Neuronal stem cell (in vitro differentiated cells): ENCODE measurements at regions not wholly inside any gene's neighbourhood (a gene's known extent, or its start where the extent isn't known, plus 50 kb on each side); places are given as distances from the start of the nearest gene placed in this dataset.
A peak's percentile ranks its signal among the peaks of the same experiment; 100 is the strongest.
"Not testable (repeated sequence)": the region's sequence is repeated elsewhere in the genome, so short reads cannot be mapped to it uniquely, and the experiment has no call there.

ENCODE experiments used
- DNase-seq: peaks from one replicate; pipeline ENCODE4 v3.0.0-alpha.2; 2013; ENCODE audit warnings: low spot score
- H2AFZ ChIP-seq: one replicate; pipeline ENCODE4 v1.6.1; 2013; ENCODE audit warnings: mild to moderate bottlenecking, low read length, inconsistent platforms
- H2AK5ac ChIP-seq: 2 replicates; pipeline ENCODE4 v1.6.1; 2013; ENCODE audit warnings: low read depth, mild to moderate bottlenecking, inconsistent platforms, low read length, moderate library complexity, mixed read lengths
- H2BK120ac ChIP-seq: 2 replicates; pipeline ENCODE4 v1.6.1; 2013; ENCODE audit warnings: low read depth, mild to moderate bottlenecking, inconsistent platforms, low read length, moderate library complexity, mixed read lengths
- H2BK12ac ChIP-seq: one replicate; pipeline ENCODE4 v1.6.1; 2013; ENCODE audit warnings: low read length, inconsistent platforms
- H2BK15ac ChIP-seq: 2 replicates; pipeline ENCODE4 v1.6.1; 2013; ENCODE audit warnings: mild to moderate bottlenecking, low read length, inconsistent platforms, mixed read lengths
- H2BK5ac ChIP-seq: one replicate; pipeline ENCODE4 v1.6.1; 2013; ENCODE audit warnings: inconsistent platforms, mild to moderate bottlenecking, low read length, moderate library complexity
- H3K14ac ChIP-seq: one replicate; pipeline ENCODE4 v1.6.1; 2013; ENCODE audit warnings: low read length, inconsistent platforms
- H3K18ac ChIP-seq: 2 replicates; pipeline ENCODE4 v1.6.1; 2013; ENCODE audit warnings: low read length, inconsistent platforms
- H3K23ac ChIP-seq: 2 replicates; pipeline ENCODE4 v1.6.1; 2013; ENCODE audit warnings: low read depth, mild to moderate bottlenecking, mixed read lengths, low read length, inconsistent platforms; ENCODE audit not compliant: poor library complexity
- H3K27ac ChIP-seq: replicated peaks from 3 replicates; pipeline ENCODE4 v1.5.1; 2013; ENCODE audit warnings: low read length, inconsistent platforms
- H3K27me3 ChIP-seq, 3 experiments: 2 replicates each; pipeline ENCODE4 v1.6.1; 2013; ENCODE audit warnings: low read length in 3 of 3, mild to moderate bottlenecking in 2 of 3, inconsistent platforms in 1 of 3, low read depth in 1 of 3, mixed read lengths in 1 of 3, moderate library complexity in 1 of 3; ENCODE audit not compliant: control insufficient read depth in 3 of 3, insufficient read depth in 3 of 3
- H3K36me3 ChIP-seq, 2 donors: replicated peaks in 1 of 2; 2 replicates each; pipeline ENCODE4 v1.6.1; 2013; ENCODE audit warnings: low read length in 2 of 2; ENCODE audit not compliant: control insufficient read depth in 2 of 2, insufficient read depth in 2 of 2
- H3K4ac ChIP-seq: 2 replicates; pipeline ENCODE4 v1.6.1; 2013; ENCODE audit warnings: inconsistent platforms, mild to moderate bottlenecking, low read length, moderate library complexity
- H3K4me1 ChIP-seq, 2 donors: 1 replicate in 1 of 2; 2 replicates in 1 of 2; pipeline ENCODE4 v1.6.1; 2013; ENCODE audit warnings: low read length in 2 of 2, low read depth in 1 of 2; ENCODE audit not compliant: control insufficient read depth in 2 of 2, insufficient read depth in 1 of 2
- H3K4me2 ChIP-seq: one replicate; pipeline ENCODE4 v1.6.1; 2013; ENCODE audit warnings: mild to moderate bottlenecking, low read length, inconsistent platforms; ENCODE audit not compliant: insufficient read depth, poor library complexity, severe bottlenecking
- H3K4me3 ChIP-seq, 2 donors: 2 replicates each; pipeline ENCODE4 v1.5.1; 2013; ENCODE audit warnings: low read length in 2 of 2, mild to moderate bottlenecking in 2 of 2, inconsistent platforms in 1 of 2, moderate library complexity in 1 of 2
- H3K79me1 ChIP-seq: one replicate; pipeline ENCODE4 v1.6.1; 2013; ENCODE audit warnings: low read depth, mild to moderate bottlenecking, inconsistent platforms, low read length, moderate library complexity
- H3K9ac ChIP-seq: one replicate; pipeline ENCODE4 v1.6.1; 2013; ENCODE audit warnings: mild to moderate bottlenecking, low read depth, low read length, inconsistent platforms; ENCODE audit not compliant: poor library complexity
- H3K9me3 ChIP-seq, 2 donors: replicated peaks in 1 of 2; 2 replicates each; pipeline versions ENCODE3 to v1.6.1; 2013; ENCODE audit warnings: low read length in 2 of 2, mild to moderate bottlenecking in 2 of 2, inconsistent platforms in 1 of 2, low read depth in 1 of 2, mixed read lengths in 1 of 2, moderate library complexity in 1 of 2; ENCODE audit not compliant: control insufficient read depth in 2 of 2, insufficient read depth in 1 of 2
- H4K8ac ChIP-seq: one replicate; pipeline ENCODE4 v1.6.1; 2013; ENCODE audit warnings: low read depth, mild to moderate bottlenecking, inconsistent platforms, low read length, moderate library complexity
- H4K91ac ChIP-seq: one replicate; pipeline ENCODE4 v1.6.1; 2013; ENCODE audit warnings: low read length, low read depth, mild to moderate bottlenecking, inconsistent platforms; ENCODE audit not compliant: poor library complexity
- WGBS, 2 donors: extraction: QIAGEN DNeasy Blood & Tissue Kit; methylation state at CpG; one replicate each; pipeline ENCODE4 v1.1.7; 2013; ENCODE audit warnings: missing lambda C conversion rate in 2 of 2, mixed read lengths in 1 of 2; ENCODE audit not compliant: insufficient read length in 2 of 2, insufficient replicate concordance in 1 of 2; ENCODE audit errors: extremely low coverage in 2 of 2; 5-methylcytosine and 5-hydroxymethylcytosine counted together

DNA sequence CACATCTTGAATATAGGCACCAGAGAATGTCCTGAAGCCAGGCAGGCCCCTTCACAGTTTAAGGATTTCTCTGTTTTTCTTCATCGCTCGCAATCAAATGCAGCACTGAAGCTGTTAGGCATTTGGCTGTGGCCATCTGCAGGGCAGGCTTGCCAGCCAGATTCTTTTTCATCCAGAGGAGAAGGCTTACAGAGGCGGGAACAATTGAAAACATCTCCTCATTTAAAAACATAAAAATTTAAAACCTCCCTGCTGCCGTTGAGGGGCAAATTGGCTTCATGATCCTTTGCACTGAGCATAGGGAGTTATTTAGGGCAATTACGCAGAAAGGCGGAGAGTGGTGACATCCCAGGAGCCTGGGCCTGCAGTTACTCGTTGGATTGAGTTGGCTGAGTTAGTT lies 500.0 kb downstream of the TYW1 start:
- Histone ChIP-seq H3K14ac (no peak overlapping the region), H3K18ac (peak overlapping the region; percentile 45), H2BK12ac (no peak overlapping the region), H3K23ac (no peak overlapping the region), H2BK120ac (no peak overlapping the region), H3K27me3 (peaks cover 0 to 2% (median 0%) of the 10 kb centered on the region in 3 experiments), H2AK5ac (no peak overlapping the region), H2AFZ (no peak overlapping the region), H4K8ac (no peak overlapping the region), H2BK5ac (no peak overlapping the region), H3K4ac (no peak overlapping the region), H3K4me1 (peaks cover 0 to 2% of the 10 kb centered on the region in 2 donors), H3K79me1 (no peaks in the 10 kb centered on the region), H3K27ac (no peak overlapping the region), H2BK15ac (no peak overlapping the region), H4K91ac (no peak overlapping the region), H3K4me2 (no peak overlapping the region), H3K9ac (no peak overlapping the region), H3K4me3 (no peak overlapping the region), H3K36me3 (no peaks in the 10 kb centered on the region), H3K9me3 (no peaks in the 10 kb centered on the region)
- WGBS, 2 donors: no CpG with 5 or more reads among the region's 7 CpGs
- DNase-seq: no peak

DNA sequence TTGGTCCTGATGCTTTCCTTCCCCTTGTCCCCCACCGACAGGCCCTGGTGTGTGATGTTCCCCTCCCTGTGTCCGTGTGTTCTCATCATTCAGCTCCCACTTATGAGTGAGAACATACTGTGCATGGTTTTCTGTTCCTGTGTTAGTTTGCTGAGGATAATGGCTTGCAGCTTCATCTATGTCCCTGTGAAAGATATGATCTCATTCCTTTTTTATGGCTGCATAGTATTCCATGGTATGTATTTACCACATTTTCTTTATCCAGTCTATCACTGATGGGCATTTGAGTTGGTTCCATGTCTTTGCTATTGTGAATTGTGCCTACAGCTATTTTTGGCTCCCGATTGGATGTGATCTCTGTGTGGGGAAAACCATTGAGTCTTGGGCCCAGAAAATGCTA lies 501.3 kb downstream of the TYW1 start:
- H3K27ac ChIP-seq, DNase-seq, H4K8ac ChIP-seq, H3K4me1 ChIP-seq, H3K18ac ChIP-seq, H3K23ac ChIP-seq, H3K9ac ChIP-seq, H3K27me3 ChIP-seq, H4K91ac ChIP-seq, H2BK5ac ChIP-seq, H3K79me1 ChIP-seq, H2BK15ac ChIP-seq, H2AFZ ChIP-seq, H2BK12ac ChIP-seq, H3K36me3 ChIP-seq, H2AK5ac ChIP-seq, H3K4ac ChIP-seq, H3K9me3 ChIP-seq, H3K4me2 ChIP-seq, H3K4me3 ChIP-seq, H2BK120ac ChIP-seq, H3K14ac ChIP-seq: not testable (repeated sequence)
- no CpG with 5 or more reads among the region's 3 CpGs for WGBS, 2 donors

DNA sequence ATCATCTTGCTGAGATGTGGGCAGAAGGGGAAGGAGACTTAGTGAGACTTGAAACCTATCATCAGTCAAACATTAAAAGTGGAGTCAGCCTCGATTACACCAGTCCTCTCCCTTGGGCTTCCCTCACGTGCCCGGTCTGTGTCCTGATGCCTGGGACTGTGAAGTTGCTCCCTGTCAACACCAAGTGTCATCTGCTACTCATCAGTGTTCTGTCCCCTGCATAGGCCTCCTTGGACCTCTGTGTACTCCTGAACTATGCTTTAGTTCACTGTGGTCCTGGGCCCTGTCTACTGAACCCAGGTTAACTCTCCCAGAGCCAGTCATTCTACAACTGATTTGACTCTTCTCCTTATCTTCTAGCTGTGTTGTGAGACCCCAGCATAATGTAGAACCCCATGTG lies 506.3 kb downstream of the TYW1 start:
- Histone ChIP-seq H3K9me3 (no peaks in the 10 kb centered on the region), H3K9ac (no peak overlapping the region), H2AFZ (no peak overlapping the region), H3K4me3 (no peak overlapping the region), H3K27ac (no peak overlapping the region), H3K36me3 (no peaks in the 10 kb centered on the region), H3K14ac (no peak overlapping the region), H3K4ac (no peak overlapping the region), H4K8ac (no peak overlapping the region), H2BK15ac (no peak overlapping the region), H2AK5ac (no peak overlapping the region), H3K18ac (no peak overlapping the region), H3K4me1 (no peaks in the 10 kb centered on the region), H3K4me2 (no peak overlapping the region), H2BK120ac (no peak overlapping the region), H3K27me3 (peaks cover 0 to 2% (median 0%) of the 10 kb centered on the region in 3 experiments), H2BK5ac (no peak overlapping the region), H3K79me1 (no peaks in the 10 kb centered on the region), H4K91ac (no peak overlapping the region), H2BK12ac (no peak overlapping the region), H3K23ac (no peak overlapping the region)
- no peak for DNase-seq
- no CpG with 5 or more reads among the region's 3 CpGs for WGBS, 2 donors

DNA sequence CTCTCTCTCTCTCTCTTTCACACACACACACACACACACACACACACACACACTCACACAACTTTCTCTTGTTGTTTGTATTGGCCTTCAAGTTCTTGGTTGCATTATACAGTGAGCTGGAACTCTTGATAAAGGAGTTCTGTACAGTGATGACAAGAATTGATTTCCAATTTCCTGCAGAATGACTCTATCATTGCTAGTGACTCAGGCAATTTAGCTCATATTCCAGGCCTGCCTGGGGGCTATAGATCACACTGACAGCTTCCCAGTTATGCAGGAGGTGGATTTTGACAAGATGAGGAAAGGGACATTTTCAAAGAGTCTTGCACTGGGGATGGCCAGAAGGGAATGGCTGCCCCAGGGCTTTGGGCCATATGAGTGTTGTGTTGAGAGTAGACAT lies 508.8 kb downstream of the TYW1 start:
- no peak overlapping the region for H2AK5ac ChIP-seq
- H3K23ac ChIP-seq: no peak overlapping the region
- no peak overlapping the region for H3K18ac ChIP-seq
- no peak overlapping the region for H3K9ac ChIP-seq
- no peak overlapping the region for H2AFZ ChIP-seq
- no peak overlapping the region for H2BK5ac ChIP-seq
- H3K79me1 ChIP-seq: no peaks in the 10 kb centered on the region
- H3K27ac ChIP-seq: no peak overlapping the region
- no peak overlapping the region for H4K8ac ChIP-seq
- no peak overlapping the region for H2BK15ac ChIP-seq
- H3K27me3 ChIP-seq: no peaks in the 10 kb centered on the region
- no peak overlapping the region for H3K4ac ChIP-seq
- H3K4me3 ChIP-seq: no peak overlapping the region
- H2BK120ac ChIP-seq: no peak overlapping the region
- H3K4me1 ChIP-seq: no peaks in the 10 kb centered on the region
- no peak overlapping the region for H3K4me2 ChIP-seq
- no peak overlapping the region for H2BK12ac ChIP-seq
- H3K9me3 ChIP-seq: no peaks in the 10 kb centered on the region
- H3K36me3 ChIP-seq: no peaks in the 10 kb centered on the region
- no peak overlapping the region for H3K14ac ChIP-seq
- DNase-seq: no peak
- no peak overlapping the region for H4K91ac ChIP-seq
